B cell (primary cell): ENCODE measurements at regions not wholly inside any gene's neighbourhood (a gene's known extent, or its start where the extent isn't known, plus 50 kb on each side); places are given as distances from the start of the nearest gene placed in this dataset.

ENCODE experiments used
- ATAC-seq: fragments of 200-7000 bp; cut with Tn5 transposase; one replicate; pipeline ENCODE4 v1.10.0; 2021; ENCODE audit warnings: low read depth, mild to moderate bottlenecking, moderate number of reproducible peaks, moderate library complexity
- CTCF ChIA-PET: fragments of 350-600 bp; sonication (Branson Sonifier 250); formaldehyde crosslinking; loops from one replicate; lab custom pipeline; 2021; ENCODE audit warnings: antibody characterized with exemption, inconsistent platforms; lab: Charles Lee
- POLR2A ChIA-PET: fragments of 350-600 bp; sonication (Branson Sonifier 250); formaldehyde crosslinking; loops from one replicate; lab custom pipeline; 2021; ENCODE audit warnings: antibody characterized with exemption; lab: Charles Lee
- DNase-seq: peaks from one replicate; pipeline ENCODE4 v3.0.0; 2013
- H2AFZ ChIP-seq: 2 replicates; pipeline ENCODE4 v1.6.1; 2012; ENCODE audit warnings: mild to moderate bottlenecking, low read depth, low read length; ENCODE audit not compliant: insufficient read depth, poor library complexity, severe bottlenecking
- H3K27ac ChIP-seq, 2 donors: 1 replicate in 1 of 2; 2 replicates in 1 of 2; pipeline ENCODE4 v1.5.1; 2012 to 2013; ENCODE audit warnings: low read length in 2 of 2, mild to moderate bottlenecking in 2 of 2, moderate library complexity in 1 of 2
- H3K27me3 ChIP-seq, 4 experiments: fragments of 200-600 bp in 1 of 4; sonication (generic) in 1 of 4; replicated peaks in 1 of 4; 1 replicate in 2 of 4; 2 replicates in 2 of 4; pipeline versions ENCODE4 v1.6.1 to v1.7.0; 2013 to 2016; ENCODE audit warnings: low read length in 3 of 4, mild to moderate bottlenecking in 2 of 4, mixed read lengths in 1 of 4, moderate library complexity in 1 of 4; ENCODE audit not compliant: insufficient read depth in 4 of 4, control insufficient read depth in 3 of 4; ENCODE audit errors: control extremely low read depth in 1 of 4
- H3K36me3 ChIP-seq, 2 experiments: replicated peaks in 1 of 2; 1 replicate in 1 of 2; 2 replicates in 1 of 2; pipeline versions ENCODE4 v1.6.1 to v1.7.1; 2013; ENCODE audit warnings: low read length in 1 of 2; ENCODE audit not compliant: insufficient read depth in 2 of 2, control insufficient read depth in 1 of 2; ENCODE audit errors: control extremely low read depth in 1 of 2, extremely low read depth in 1 of 2
- H3K4me1 ChIP-seq, 2 donors: fragments of 200-600 bp in 1 of 2; sonication (generic) in 1 of 2; 1 replicate in 1 of 2; 2 replicates in 1 of 2; pipeline versions ENCODE4 v1.5.1 to v1.6.1; 2013 to 2017; ENCODE audit warnings: low read length in 2 of 2; ENCODE audit not compliant: control insufficient read depth in 2 of 2, insufficient read depth in 2 of 2
- H3K4me2 ChIP-seq: replicated peaks from 2 replicates; pipeline ENCODE3; 2012; ENCODE audit warnings: mild to moderate bottlenecking, low read depth, low read length; ENCODE audit not compliant: poor library complexity, severe bottlenecking
- H3K4me3 ChIP-seq, 5 experiments: fragments of 200-600 bp in 1 of 5; sonication (generic) in 1 of 5; 1 replicate in 3 of 5; 2 replicates in 2 of 5; pipeline versions ENCODE4 v1.5.1 to v1.7.0; 2011 to 2016; ENCODE audit warnings: low read length in 4 of 5, mild to moderate bottlenecking in 4 of 5, low read depth in 2 of 5, control low read depth in 1 of 5, moderate library complexity in 1 of 5; ENCODE audit not compliant: insufficient read depth in 1 of 5; ENCODE audit errors: control extremely low read depth in 1 of 5, extremely low read depth in 1 of 5
- H3K79me2 ChIP-seq: fragments of 200-600 bp; sonication (generic); one replicate; pipeline ENCODE4 v1.6.0; 2016; ENCODE audit warnings: low read length; ENCODE audit not compliant: control insufficient read depth, insufficient read depth
- H3K9ac ChIP-seq: fragments of 200-600 bp; sonication (generic); 2 replicates; pipeline ENCODE4 v1.6.1; 2017; ENCODE audit warnings: mild to moderate bottlenecking, low read length, moderate library complexity
- H3K9me3 ChIP-seq, 3 donors: one replicate each; pipeline versions ENCODE4 v1.6.1 to v1.7.1; 2013; ENCODE audit warnings: low read length in 2 of 3; ENCODE audit not compliant: control insufficient read depth in 2 of 3, insufficient read depth in 1 of 3; ENCODE audit errors: control extremely low read depth in 1 of 3
- H4K20me1 ChIP-seq: 2 replicates; pipeline ENCODE4 v1.6.0; 2012; ENCODE audit warnings: mild to moderate bottlenecking, low read length; ENCODE audit not compliant: insufficient read depth, control insufficient read depth, poor library complexity, severe bottlenecking
- H3K27ac Mint-ChIP-seq: one replicate; pipeline ENCODE4 v1.8.0; 2021; ENCODE audit warnings: mixed read lengths
- H3K27me3 Mint-ChIP-seq: one replicate; pipeline ENCODE4 v1.8.0; 2021; ENCODE audit warnings: mixed read lengths
- H3K4me1 Mint-ChIP-seq: one replicate; pipeline ENCODE4 v1.8.0; 2021; ENCODE audit warnings: mixed read lengths
- H3K4me3 Mint-ChIP-seq: one replicate; pipeline ENCODE4 v1.8.0; 2021; ENCODE audit warnings: mixed read lengths
- H3K9me3 Mint-ChIP-seq: one replicate; pipeline ENCODE4 v1.8.0; 2022; ENCODE audit warnings: mixed read lengths; ENCODE audit not compliant: insufficient read depth
- CTCF ChIP-seq: fragments of 200-600 bp; IDR thresholded peaks from one replicate; pipeline ENCODE4 v1.8.0; 2022; ENCODE audit warnings: antibody characterized with exemption, mild to moderate bottlenecking
- EZH2 ChIP-seq: IDR thresholded peaks from 2 replicates; pipeline ENCODE4 v1.6.1; 2012; ENCODE audit warnings: borderline replicate concordance, low read depth, mild to moderate bottlenecking, moderate library complexity, low read length; ENCODE audit not compliant: insufficient read depth, poor library complexity, severe bottlenecking
- WGBS: methylation state at CpG from one replicate; pipeline ENCODE4 v1.1.5; 2013; ENCODE audit warnings: missing lambda C conversion rate; ENCODE audit not compliant: insufficient coverage; 5-methylcytosine and 5-hydroxymethylcytosine counted together
- intact Hi-C: fragments of 100-400 bp; cut with micrococcal nuclease; formaldehyde crosslinking; loops from one replicate; pipeline ENCODE4 v1.10.0; 2022

- Histone ChIP-seq H3K4me1 (no peaks in the 10 kb centered on the region), H3K4me2 (no peak overlapping the region), H3K9me3 (no peaks in the 10 kb centered on the region), H3K79me2 (no peaks in the 10 kb centered on the region), H4K20me1 (no peaks in the 10 kb centered on the region), H3K27me3 (peaks cover 0 to 5% (median 1%) of the 10 kb centered on the region in 4 experiments), H3K27ac (no peak overlapping the region), H3K36me3 (no peaks in the 10 kb centered on the region), H2AFZ (no peak overlapping the region), H3K4me3 (no peak overlapping the region), H3K9ac (no peak overlapping the region)
- H3K9me3 Mint-ChIP-seq = no peaks in the 10 kb centered on the region
- ATAC-seq (no peak), DNase-seq (no peak)
- WGBS = 33% methylated on average over 1 of the region's 3 CpGs
- no peak for TF ChIP-seq EZH2
- TF ChIP-seq CTCF = no peak
- H3K27ac Mint-ChIP-seq = no peak overlapping the region
- H3K4me1 Mint-ChIP-seq = no peaks in the 10 kb centered on the region
- H3K4me3 Mint-ChIP-seq = no peak overlapping the region
- CTCF ChIA-PET = no interaction called here
- peaks cover 19% of the 10 kb centered on the region for H3K27me3 Mint-ChIP-seq
- intact Hi-C loops = no loop called here
- POLR2A ChIA-PET = no interaction called here
Observed at GRCh38 chr11:20221566-20221965, 61.3 kb upstream of the DBX1 start.

- Mint-ChIP-seq H3K4me3 (no peak overlapping the region), H3K27ac (no peak overlapping the region), H3K27me3 (peaks cover 19% of the 10 kb centered on the region), H3K9me3 (no peaks in the 10 kb centered on the region), H3K4me1 (no peaks in the 10 kb centered on the region)
- Histone ChIP-seq H3K9ac (no peak overlapping the region), H4K20me1 (no peaks in the 10 kb centered on the region), H3K36me3 (no peaks in the 10 kb centered on the region), H2AFZ (no peak overlapping the region), H3K79me2 (no peaks in the 10 kb centered on the region), H3K4me1 (no peaks in the 10 kb centered on the region), H3K9me3 (peaks cover 0 to under 1% (median 0%) of the 10 kb centered on the region in 3 donors), H3K4me3 (no peak overlapping the region), H3K27me3 (peaks cover 0 to 13% (median 7%) of the 10 kb centered on the region in 4 experiments), H3K4me2 (no peak overlapping the region), H3K27ac (no peak overlapping the region)
- intact Hi-C loops = no loop called here
- TF ChIP-seq EZH2 (no peak), CTCF (no peak)
- DNase-seq (no peak), ATAC-seq (no peak)
- ChIA-PET CTCF (no interaction called here), POLR2A (no interaction called here)
- no CpG with 5 or more reads among the region's 1 CpG for WGBS
Observed at GRCh38 chr11:20213790-20214189, 53.5 kb upstream of the DBX1 start.
